ENCODE measurements at regions not wholly inside any gene's neighbourhood (a gene's known extent, or its start where the extent isn't known, plus 50 kb on each side); places are given as distances from the start of the nearest gene placed in this dataset.

GRCh38 chr2:83665894-83666293 is 793.2 kb downstream of the SUCLG1 start:
- intact Hi-C loops (cut with DNase I): no loop called here
- no peaks in the 10 kb centered on the region for H3K9me3 ChIP-seq
- no peak for DNase-seq
- H3K36me3 ChIP-seq: no peaks in the 10 kb centered on the region
- H3K4me3 ChIP-seq: no peak overlapping the region
- no peak overlapping the region for H3K9ac ChIP-seq (ENCODE audit: low read depth in 2 of 2, low read length in 2 of 2)
- no peak for TF ChIP-seq CTCF (IDR thresholded peaks at IDR 0.05)
- H3K4me1 ChIP-seq: no peaks in the 10 kb centered on the region
- H3K27ac ChIP-seq: no peak overlapping the region
- no peaks in the 10 kb centered on the region for H3K27me3 ChIP-seq

- no peak for DNase-seq
Observed at GRCh38 chr2:83665154-83665553, 793.9 kb downstream of the SUCLG1 start.

GRCh38 chr2:83661711-83662110 is 797.4 kb downstream of the SUCLG1 start:
- Histone ChIP-seq H3K4me1 (no peaks in the 10 kb centered on the region), H3K36me3 (no peaks in the 10 kb centered on the region), H3K9me3 (no peaks in the 10 kb centered on the region), H3K27me3 (no peaks in the 10 kb centered on the region), H3K27ac (no peak overlapping the region), H3K9ac (ENCODE audit: low read depth in 2 of 2, low read length in 2 of 2) (no peak overlapping the region), H3K4me3 (no peak overlapping the region)
- intact Hi-C loops (cut with DNase I): no loop called here
- no peak for DNase-seq
- TF ChIP-seq CTCF (IDR thresholded peaks at IDR 0.05): no peak

More at GRCh38 chr2:83665154-83665553, 793.9 kb downstream of the SUCLG1 start:
- H3K36me3 ChIP-seq: no peaks in the 10 kb centered on the region
- intact Hi-C loops (cut with DNase I): no loop called here
- no peak overlapping the region for H3K9ac ChIP-seq (ENCODE audit: low read depth in 2 of 2, low read length in 2 of 2)
- H3K9me3 ChIP-seq: no peaks in the 10 kb centered on the region
- no peaks in the 10 kb centered on the region for H3K4me1 ChIP-seq
- no peaks in the 10 kb centered on the region for H3K27me3 ChIP-seq
- TF ChIP-seq CTCF (IDR thresholded peaks at IDR 0.05): no peak
- no peak overlapping the region for H3K4me3 ChIP-seq
- H3K27ac ChIP-seq: no peak overlapping the region

- no peak overlapping the region for H3K27ac ChIP-seq
- DNase-seq: no peak
- TF ChIP-seq CTCF (IDR thresholded peaks at IDR 0.05): no peak
- H3K36me3 ChIP-seq: no peaks in the 10 kb centered on the region
- H3K27me3 ChIP-seq: no peaks in the 10 kb centered on the region
- H3K4me1 ChIP-seq: no peaks in the 10 kb centered on the region
- H3K9ac ChIP-seq (ENCODE audit: low read depth in 2 of 2, low read length in 2 of 2): no peak overlapping the region
- intact Hi-C loops (cut with DNase I): no loop called here
- H3K4me3 ChIP-seq: no peak overlapping the region
- H3K9me3 ChIP-seq: no peaks in the 10 kb centered on the region
Observed at GRCh38 chr2:83654091-83654611, 804.9 kb downstream of the SUCLG1 start.

- H3K9ac ChIP-seq (ENCODE audit: low read depth in 2 of 2, low read length in 2 of 2): no peak overlapping the region
- DNase-seq: no peak
- no peaks in the 10 kb centered on the region for H3K27me3 ChIP-seq
- no peaks in the 10 kb centered on the region for H3K36me3 ChIP-seq
- H3K4me1 ChIP-seq: no peaks in the 10 kb centered on the region
- TF ChIP-seq CTCF (IDR thresholded peaks at IDR 0.05): no peak
- H3K27ac ChIP-seq: no peak overlapping the region
- intact Hi-C loops (cut with DNase I): no loop called here
- no peak overlapping the region for H3K4me3 ChIP-seq
- H3K9me3 ChIP-seq: no peaks in the 10 kb centered on the region
Observed at GRCh38 chr2:83650898-83651297, 808.2 kb downstream of the SUCLG1 start.
